Right atrium auricular region (tissue), 2 donors: ENCODE measurements at regions not wholly inside any gene's neighbourhood (a gene's known extent, or its start where the extent isn't known, plus 50 kb on each side); places are given as distances from the start of the nearest gene placed in this dataset.
"Not testable (repeated sequence)": the region's sequence is repeated elsewhere in the genome, so short reads cannot be mapped to it uniquely, and the experiment has no call there.

ENCODE experiments used
- DNase-seq: peaks from one replicate; pipeline ENCODE4 v3.0.0-alpha.2; 2019; ENCODE audit warnings: low spot score
- H3K27ac ChIP-seq, 2 donors: fragments of 200-600 bp; sonication (generic); 1 replicate in 1 of 2; 2 replicates in 1 of 2; pipeline ENCODE4 v1.5.1; 2016 to 2019
- H3K27me3 ChIP-seq, 2 donors: fragments of 200-600 bp; sonication (generic); one replicate each; pipeline versions ENCODE4 v1.5.1 to v1.6.0; 2017 to 2019
- H3K36me3 ChIP-seq: fragments of 200-600 bp; sonication (generic); one replicate; pipeline ENCODE4 v1.5.1; 2016
- H3K4me1 ChIP-seq, 2 donors: fragments of 200-600 bp; sonication (generic); one replicate each; pipeline versions ENCODE4 v1.5.1 to v1.6.0; 2017 to 2019
- H3K4me3 ChIP-seq, 2 donors: fragments of 200-600 bp; sonication (generic); 1 replicate in 1 of 2; 2 replicates in 1 of 2; pipeline ENCODE4 v1.5.1; 2017 to 2019; ENCODE audit warnings: mild to moderate bottlenecking in 1 of 2, moderate library complexity in 1 of 2
- H3K9me3 ChIP-seq, 2 donors: fragments of 200-600 bp; sonication (generic); one replicate each; pipeline ENCODE4 v1.5.1; 2019
- CTCF ChIP-seq, 2 donors: fragments of 200-600 bp; sonication (generic); IDR thresholded peaks; one replicate each; pipeline ENCODE4 v1.5.1; 2019; ENCODE audit warnings: antibody characterized with exemption in 2 of 2

- no peak overlapping the region for H3K27ac ChIP-seq
- H3K9me3 ChIP-seq: no peaks in the 10 kb centered on the region
- H3K4me3 ChIP-seq: no peak overlapping the region
- DNase-seq: no peak
- no peaks in the 10 kb centered on the region for H3K36me3 ChIP-seq
- H3K27me3 ChIP-seq: no peaks in the 10 kb centered on the region
- TF ChIP-seq CTCF (IDR thresholded peaks at IDR 0.05): no peak
- H3K4me1 ChIP-seq: peaks cover 0 to 10% of the 10 kb centered on the region in 2 donors
These were observed 115.8 kb upstream of the PBX1 start for GRCh38 chr1:164443166-164443565.

GRCh38 chr1:164443836-164444235 lies 115.1 kb upstream of the PBX1 start:
- no peak for DNase-seq
- no peak overlapping the region for H3K4me3 ChIP-seq
- no peaks in the 10 kb centered on the region for H3K36me3 ChIP-seq
- TF ChIP-seq CTCF (IDR thresholded peaks at IDR 0.05): no peak
- no peaks in the 10 kb centered on the region for H3K9me3 ChIP-seq
- H3K27ac ChIP-seq: no peak overlapping the region
- peaks cover 0 to 10% of the 10 kb centered on the region in 2 donors for H3K4me1 ChIP-seq
- no peaks in the 10 kb centered on the region for H3K27me3 ChIP-seq

GRCh38 chr1:164446020-164446419 lies 113.0 kb upstream of the PBX1 start:
- TF ChIP-seq CTCF (IDR thresholded peaks at IDR 0.05): no peak
- no peaks in the 10 kb centered on the region for H3K9me3 ChIP-seq
- no peaks in the 10 kb centered on the region for H3K27me3 ChIP-seq
- H3K27ac ChIP-seq: no peak overlapping the region
- no peak overlapping the region for H3K4me3 ChIP-seq
- no peaks in the 10 kb centered on the region for H3K4me1 ChIP-seq
- no peaks in the 10 kb centered on the region for H3K36me3 ChIP-seq
- DNase-seq: no peak

GRCh38 chr1:164452549-164452948 lies 106.4 kb upstream of the PBX1 start:
- no peak for DNase-seq
- no peak overlapping the region for H3K27ac ChIP-seq
- H3K27me3 ChIP-seq: no peaks in the 10 kb centered on the region
- H3K9me3 ChIP-seq: peaks cover 0 to 5% of the 10 kb centered on the region in 2 donors
- no peak overlapping the region for H3K4me3 ChIP-seq
- no peak for TF ChIP-seq CTCF (IDR thresholded peaks at IDR 0.05)
- no peaks in the 10 kb centered on the region for H3K4me1 ChIP-seq
- H3K36me3 ChIP-seq: no peaks in the 10 kb centered on the region

GRCh38 chr1:164456272-164456671 lies 102.7 kb upstream of the PBX1 start:
- Histone ChIP-seq H3K36me3 (no peaks in the 10 kb centered on the region), H3K9me3 (peaks cover 0 to 5% of the 10 kb centered on the region in 2 donors), H3K4me1 (no peaks in the 10 kb centered on the region), H3K27me3 (no peaks in the 10 kb centered on the region), H3K4me3 (no peak overlapping the region), H3K27ac (no peak overlapping the region)
- DNase-seq: no peak
- no peak for TF ChIP-seq CTCF (IDR thresholded peaks at IDR 0.05)

GRCh38 chr1:164459176-164459575 lies 99.8 kb upstream of the PBX1 start:
- H3K4me3 ChIP-seq, H3K4me1 ChIP-seq, DNase-seq, H3K27ac ChIP-seq, H3K27me3 ChIP-seq, H3K9me3 ChIP-seq, H3K36me3 ChIP-seq: not testable (repeated sequence)
